ENCODE measurements at regions not wholly inside any gene's neighbourhood (a gene's known extent, or its start where the extent isn't known, plus 50 kb on each side); places are given as distances from the start of the nearest gene placed in this dataset.

- no peaks in the 10 kb centered on the region for H3K27me3 Mint-ChIP-seq (ENCODE audit: low read depth)
- H3K4me1 Mint-ChIP-seq (ENCODE audit: low read depth): peaks cover 42% of the 10 kb centered on the region
- no peaks in the 10 kb centered on the region for H3K36me3 Mint-ChIP-seq (ENCODE audit: low read depth)
- TF ChIP-seq, protein P1, sequence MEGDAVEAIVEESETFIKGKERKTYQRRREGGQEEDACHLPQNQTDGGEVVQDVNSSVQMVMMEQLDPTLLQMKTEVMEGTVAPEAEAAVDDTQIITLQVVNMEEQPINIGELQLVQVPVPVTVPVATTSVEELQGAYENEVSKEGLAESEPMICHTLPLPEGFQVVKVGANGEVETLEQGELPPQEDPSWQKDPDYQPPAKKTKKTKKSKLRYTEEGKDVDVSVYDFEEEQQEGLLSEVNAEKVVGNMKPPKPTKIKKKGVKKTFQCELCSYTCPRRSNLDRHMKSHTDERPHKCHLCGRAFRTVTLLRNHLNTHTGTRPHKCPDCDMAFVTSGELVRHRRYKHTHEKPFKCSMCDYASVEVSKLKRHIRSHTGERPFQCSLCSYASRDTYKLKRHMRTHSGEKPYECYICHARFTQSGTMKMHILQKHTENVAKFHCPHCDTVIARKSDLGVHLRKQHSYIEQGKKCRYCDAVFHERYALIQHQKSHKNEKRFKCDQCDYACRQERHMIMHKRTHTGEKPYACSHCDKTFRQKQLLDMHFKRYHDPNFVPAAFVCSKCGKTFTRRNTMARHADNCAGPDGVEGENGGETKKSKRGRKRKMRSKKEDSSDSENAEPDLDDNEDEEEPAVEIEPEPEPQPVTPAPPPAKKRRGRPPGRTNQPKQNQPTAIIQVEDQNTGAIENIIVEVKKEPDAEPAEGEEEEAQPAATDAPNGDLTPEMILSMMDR (IDR thresholded peaks at IDR 0.05): no peak
- peaks cover 4% of the 10 kb centered on the region for H3K9me3 Mint-ChIP-seq (ENCODE audit: low read depth)
- peak overlapping the region; percentile 67 for H3K27ac Mint-ChIP-seq (ENCODE audit: unreplicated experiment)
- no peak for DNase-seq (ENCODE audit: low spot score)
- no peak overlapping the region for H3K4me3 Mint-ChIP-seq (ENCODE audit: unreplicated experiment)
These were observed 55.1 kb upstream of the ZEB1 start for GRCh38 chr10:31263903-31264302.

GRCh38 chr10:31268444-31269303 lies 50.3 kb upstream of the ZEB1 start:
- peaks cover 14% of the 10 kb centered on the region for H3K9me3 Mint-ChIP-seq (ENCODE audit: low read depth)
- no peak overlapping the region for H3K27ac Mint-ChIP-seq (ENCODE audit: unreplicated experiment)
- no peak overlapping the region for H3K4me3 Mint-ChIP-seq (ENCODE audit: unreplicated experiment)
- H3K36me3 Mint-ChIP-seq (ENCODE audit: low read depth): peaks cover 2% of the 10 kb centered on the region
- TF ChIP-seq, protein P1 (IDR thresholded peaks at IDR 0.05): no peak
- peaks cover 25% of the 10 kb centered on the region for H3K4me1 Mint-ChIP-seq (ENCODE audit: low read depth)
- no peaks in the 10 kb centered on the region for H3K27me3 Mint-ChIP-seq (ENCODE audit: low read depth)
- no peak for DNase-seq (ENCODE audit: low spot score)
